A549 (cell line): ENCODE measurements at regions not wholly inside any gene's neighbourhood (a gene's known extent, or its start where the extent isn't known, plus 50 kb on each side); places are given as distances from the start of the nearest gene placed in this dataset.

ENCODE experiments used
- CTCF ChIP-seq: fragments of >200 bp; sonication (Bioruptor Twin); formaldehyde crosslinking; IDR thresholded peaks from 3 replicates; pipeline ENCODE4 v1.5.1; 2016
- HOXB5 ChIP-seq: fragments of 250-450 bp; sonication (Bioruptor Pico); IDR thresholded peaks from 2 replicates; pipeline ENCODE4 v1.5.0; 2020; ENCODE audit warnings: mild to moderate bottlenecking, moderate library complexity
- JUNB ChIP-seq: fragments of >200 bp; sonication (Bioruptor Twin); formaldehyde crosslinking; IDR thresholded peaks from 2 replicates; pipeline ENCODE4 v1.6.1; 2016

GRCh38 chr2:19479666-19480065, 121.2 kb upstream of the OSR1 start:
- TF ChIP-seq CTCF (no peak), JUNB (no peak), HOXB5 (CRISPR knock-in tag) (no peak)
